DMS53 (cell line): ENCODE measurements at regions not wholly inside any gene's neighbourhood (a gene's known extent, or its start where the extent isn't known, plus 50 kb on each side); places are given as distances from the start of the nearest gene placed in this dataset.
A peak's percentile ranks its signal among the peaks of the same experiment; 100 is the strongest.

ENCODE experiments used
- DNase-seq: peaks from one replicate; lab custom pipeline; 2025; lab: John Stamatoyannopoulos, UW

- DNase-seq, result no peak
Observed at GRCh38 chr4:3683744-3684421, 82.3 kb upstream of the ADRA2C start.

GRCh38 chr4:3683077-3683743 is 83.0 kb upstream of the ADRA2C start:
- DNase-seq, result no peak

GRCh38 chr4:3682236-3683076 is 83.7 kb upstream of the ADRA2C start:
- no peak for DNase-seq

GRCh38 chr4:3681191-3681590 is 85.0 kb upstream of the ADRA2C start:
- DNase-seq, result no peak

GRCh38 chr4:3680656-3681055 is 85.5 kb upstream of the ADRA2C start:
- no peak for DNase-seq

- peak; percentile 29 for DNase-seq
Observed at GRCh38 chr4:3679851-3680311, 86.3 kb upstream of the ADRA2C start.

GRCh38 chr4:3679071-3679825 is 86.9 kb upstream of the ADRA2C start:
- DNase-seq, result peak; percentile 25

- DNase-seq, result no peak
Observed at GRCh38 chr4:3677748-3678070, 88.5 kb upstream of the ADRA2C start.

GRCh38 chr4:3676907-3677747 is 89.1 kb upstream of the ADRA2C start:
- DNase-seq, result no peak

- DNase-seq, result no peak
Observed at GRCh38 chr4:3676196-3676595, 90.0 kb upstream of the ADRA2C start.

GRCh38 chr4:3675251-3676115 is 90.7 kb upstream of the ADRA2C start:
- no peak for DNase-seq

GRCh38 chr4:3674479-3674851 is 91.7 kb upstream of the ADRA2C start:
- no peak for DNase-seq

GRCh38 chr4:3673716-3674478 is 92.3 kb upstream of the ADRA2C start:
- DNase-seq, result no peak

GRCh38 chr4:3673176-3673575 is 93.0 kb upstream of the ADRA2C start:
- no peak for DNase-seq

- DNase-seq, result no peak
Observed at GRCh38 chr4:3672465-3672831, 93.7 kb upstream of the ADRA2C start.

- DNase-seq, result peak; percentile 82
Observed at GRCh38 chr4:3671571-3672464, 94.4 kb upstream of the ADRA2C start.

GRCh38 chr4:3670521-3671519 is 95.4 kb upstream of the ADRA2C start:
- DNase-seq, result no peak
